ENCODE measurements at regions not wholly inside any gene's neighbourhood (a gene's known extent, or its start where the extent isn't known, plus 50 kb on each side); places are given as distances from the start of the nearest gene placed in this dataset.

DNA sequence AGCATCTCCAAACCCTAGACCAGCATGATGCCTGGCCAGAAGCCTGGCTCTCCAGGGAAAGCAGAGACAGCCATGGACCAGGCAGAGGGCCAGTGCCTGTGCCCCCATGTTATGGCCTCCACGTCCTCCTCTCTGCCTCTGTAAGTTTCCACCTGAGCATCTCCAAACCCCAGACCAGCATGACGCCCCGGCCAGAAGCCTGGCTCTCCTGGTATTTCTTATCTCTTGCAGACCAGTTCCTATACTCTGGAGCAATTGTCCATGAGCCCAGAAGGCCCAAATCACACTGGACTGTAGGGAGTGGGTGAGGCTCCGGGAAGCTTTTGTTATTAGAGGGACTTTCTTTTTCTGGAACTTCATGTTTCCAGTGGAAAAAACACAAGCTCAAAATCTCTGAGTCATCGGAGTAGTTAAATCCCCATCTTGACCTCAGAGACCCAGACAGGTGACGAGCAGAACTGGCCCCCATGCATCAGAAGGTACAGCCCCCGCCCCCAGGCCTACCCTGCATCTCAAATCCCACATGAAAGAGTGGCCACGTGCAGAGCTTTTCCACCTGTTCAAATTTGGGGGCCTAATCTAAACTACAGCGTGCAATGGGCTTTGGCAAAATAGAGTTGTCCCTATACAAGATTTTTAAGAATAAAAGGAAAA, 110.2 kb upstream of the FOXQ1 start:
- DNase-seq (ENCODE audit: low read depth in 2 of 3, low spot score in 2 of 3), result no peak

DNA sequence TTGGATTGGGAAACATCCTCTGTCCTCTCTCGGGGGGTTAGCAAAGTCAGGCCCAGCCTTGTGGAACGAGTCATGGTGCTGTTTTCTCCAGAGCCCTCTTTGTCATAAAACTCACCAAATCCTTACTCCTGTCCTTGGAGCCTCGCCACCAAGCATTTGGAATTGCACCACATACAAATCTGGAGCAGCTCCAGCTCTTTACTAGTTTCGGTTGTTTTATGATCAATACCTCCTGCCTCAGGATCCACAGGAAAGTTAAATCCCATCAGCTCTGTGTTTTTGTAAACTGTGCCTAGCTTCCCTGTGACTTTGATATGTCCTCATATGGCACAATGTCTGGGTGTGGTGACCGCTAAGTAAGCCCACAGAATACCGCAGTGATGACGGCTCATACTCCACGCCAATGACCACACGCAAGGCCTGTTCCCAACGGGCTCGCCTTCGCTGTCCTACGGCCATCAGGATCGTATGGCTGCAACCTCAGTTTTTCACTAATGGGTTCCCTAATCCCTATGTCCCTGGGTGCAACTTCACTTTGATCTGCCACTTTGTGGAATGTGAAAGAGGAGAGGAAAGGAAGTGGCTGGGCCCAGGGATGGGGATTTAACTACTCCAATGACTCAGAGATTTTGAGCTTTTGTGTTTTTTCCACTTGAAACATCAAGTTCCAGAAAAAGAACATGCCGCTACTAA, 111.3 kb upstream of the FOXQ1 start:
- no peak for DNase-seq (ENCODE audit: low read depth in 2 of 3, low spot score in 2 of 3)

DNA sequence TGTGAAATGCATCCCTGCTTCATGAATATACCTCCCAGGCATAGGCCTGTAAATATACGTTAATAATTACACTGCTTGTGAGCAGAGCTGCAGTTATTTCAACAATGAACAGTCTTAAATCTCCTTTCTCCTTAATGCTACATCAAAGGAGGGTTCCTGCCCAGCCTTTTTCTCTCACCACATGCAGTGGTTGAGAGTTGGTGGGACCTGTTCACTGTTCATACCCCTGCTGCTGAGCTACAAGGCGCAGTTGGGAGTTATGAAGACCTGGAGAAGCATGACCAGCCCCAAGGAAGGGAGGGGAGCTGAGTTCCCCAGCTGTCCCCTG, 111.9 kb upstream of the FOXQ1 start:
- no peak for DNase-seq (ENCODE audit: low read depth in 2 of 3, low spot score in 2 of 3)

DNA sequence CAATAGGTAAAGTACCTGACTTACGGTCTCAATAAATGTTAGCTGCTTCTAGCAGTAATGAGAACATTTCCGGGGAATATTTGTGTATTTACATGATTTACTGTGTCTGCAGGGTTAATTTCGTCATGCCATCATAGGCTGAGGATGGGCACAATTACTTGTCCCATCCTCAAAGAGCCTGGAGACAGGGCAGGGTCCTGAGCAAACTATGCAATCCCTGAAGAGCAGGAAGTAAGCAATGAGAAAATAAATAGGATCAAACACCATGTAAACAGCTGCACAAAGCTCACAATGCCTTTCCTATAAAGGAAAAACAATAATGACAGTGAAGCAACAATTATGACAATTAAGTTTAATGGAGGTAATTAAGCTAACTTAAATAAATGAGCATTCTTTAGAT, 114.6 kb upstream of the FOXQ1 start:
- DNase-seq (ENCODE audit: low read depth in 2 of 3, low spot score in 2 of 3), result no peak

DNA sequence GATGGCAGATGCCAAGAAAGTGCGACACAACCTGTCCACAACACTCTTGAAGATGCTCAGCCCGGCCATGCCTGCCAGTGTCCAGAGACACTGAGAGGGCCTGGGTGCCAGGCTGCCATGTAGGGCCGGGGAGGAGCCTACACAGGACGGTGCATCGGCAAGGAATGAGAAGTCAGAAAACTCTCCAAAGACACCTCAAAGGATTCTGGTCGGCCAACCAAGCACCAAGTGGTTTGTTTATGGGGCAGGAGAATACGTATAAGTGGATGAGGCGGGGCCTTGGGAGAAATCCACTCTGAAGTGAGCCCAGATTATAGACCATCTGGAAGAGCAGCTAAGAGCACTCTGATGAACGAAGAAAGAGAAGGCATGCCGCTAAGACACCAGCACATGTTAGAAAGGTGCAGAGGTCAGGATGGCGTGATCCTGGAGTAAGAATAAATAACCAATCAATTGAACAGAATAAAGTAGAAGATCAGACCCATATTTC, 120.7 kb upstream of the FOXQ1 start:
- no peak for DNase-seq (ENCODE audit: low read depth in 2 of 3, low spot score in 2 of 3)

DNA sequence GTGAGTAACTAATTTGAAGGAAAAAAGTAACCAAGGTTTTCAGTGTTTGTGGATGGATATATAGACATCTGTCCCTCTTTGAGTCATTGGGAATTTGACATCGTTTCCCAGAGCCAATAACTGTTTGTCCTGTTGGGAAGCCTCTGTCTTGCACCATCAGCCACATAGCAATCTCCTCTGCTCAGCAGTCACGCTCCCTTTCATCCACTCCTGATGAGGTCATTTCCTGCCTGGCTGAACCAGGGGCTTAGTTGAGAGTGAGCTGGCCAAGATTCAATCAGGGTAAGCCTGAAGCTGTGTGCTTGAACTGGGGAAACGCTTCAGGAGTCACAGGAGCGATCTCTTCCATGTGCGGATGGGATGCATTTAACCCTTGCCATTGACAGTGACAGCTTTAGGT, 121.5 kb upstream of the FOXQ1 start:
- no peak for DNase-seq (ENCODE audit: low read depth in 2 of 3, low spot score in 2 of 3)

DNA sequence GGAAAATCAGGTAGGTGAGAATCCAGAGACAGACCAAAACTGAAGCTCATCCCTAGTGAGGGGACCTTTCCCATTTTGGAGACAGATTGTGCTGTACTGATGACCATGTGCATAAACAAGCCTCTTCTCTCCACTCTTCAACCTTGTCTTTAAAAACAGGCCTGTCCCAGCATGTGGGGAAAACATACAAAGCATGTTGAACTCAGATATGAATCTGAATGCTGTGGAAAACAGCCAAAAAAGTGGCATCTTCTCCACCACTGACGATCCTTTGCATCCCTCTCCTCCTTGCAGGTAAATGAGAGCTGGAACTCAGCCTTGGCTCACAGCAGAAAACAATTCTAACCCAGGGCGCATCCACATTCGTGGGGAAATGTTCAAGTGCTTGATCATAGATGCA, 123.7 kb upstream of the FOXQ1 start:
- no peak for DNase-seq (ENCODE audit: low read depth in 2 of 3, low spot score in 2 of 3)

DNA sequence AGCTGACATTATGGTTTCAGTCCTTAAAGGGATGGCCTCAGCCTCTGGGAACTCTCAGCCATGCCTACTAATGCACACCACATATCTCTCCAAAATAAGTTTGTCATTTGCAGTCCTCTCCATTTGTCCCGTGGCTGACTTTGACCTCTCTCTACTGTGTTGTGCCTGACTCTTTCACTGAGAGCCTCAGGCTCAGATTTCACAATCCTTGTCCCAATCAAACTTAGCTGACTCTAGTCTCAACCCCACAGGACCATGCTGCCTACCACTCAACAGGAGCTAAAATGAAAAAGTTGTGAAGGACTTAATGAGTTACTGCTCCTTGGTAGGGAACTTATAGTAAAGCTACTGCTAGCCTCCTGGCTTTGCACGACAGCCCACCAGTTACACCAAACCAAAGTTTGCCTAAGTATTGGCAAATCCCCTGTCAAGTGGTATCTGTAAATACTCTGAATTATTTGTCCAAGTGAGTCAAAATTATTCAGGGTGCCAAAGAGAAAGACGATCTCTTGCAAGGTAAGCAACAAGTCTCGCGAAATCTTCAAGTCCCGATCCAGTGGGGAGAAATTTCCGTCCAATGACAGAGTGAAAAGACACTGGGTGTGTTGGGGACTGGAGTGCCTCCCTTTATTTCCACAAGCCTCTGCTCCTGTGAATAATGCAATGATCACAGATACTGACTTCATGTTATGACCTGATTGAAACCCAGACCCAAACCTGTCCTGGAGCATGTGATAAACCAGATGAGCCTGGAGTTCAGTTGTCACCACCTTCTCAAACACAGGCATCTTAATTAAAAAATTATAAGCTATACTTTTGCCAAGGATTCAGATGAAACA, 124.4 kb upstream of the FOXQ1 start:
- DNase-seq (ENCODE audit: low read depth in 2 of 3, low spot score in 2 of 3), result no peak

DNA sequence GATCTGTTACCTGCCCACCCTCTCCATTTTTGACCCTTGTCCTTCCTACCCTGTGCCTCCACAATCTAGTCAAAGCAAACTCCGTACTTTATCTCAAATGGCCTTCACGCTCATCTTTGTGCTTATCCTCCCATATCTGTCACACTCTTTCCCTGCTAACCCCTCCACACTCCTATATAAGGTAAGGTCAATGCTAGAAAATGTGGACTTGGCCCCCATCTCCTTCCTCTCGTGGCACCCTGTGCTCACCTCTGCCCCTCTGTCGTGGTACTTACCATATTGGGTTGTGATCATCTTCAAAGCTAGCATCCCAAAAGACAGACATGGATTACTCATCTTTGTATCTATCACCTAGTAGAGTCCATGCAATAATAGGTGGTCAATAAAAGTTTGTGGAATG, 127.6 kb upstream of the FOXQ1 start:
- no peak for DNase-seq (ENCODE audit: low read depth in 2 of 3, low spot score in 2 of 3)

DNA sequence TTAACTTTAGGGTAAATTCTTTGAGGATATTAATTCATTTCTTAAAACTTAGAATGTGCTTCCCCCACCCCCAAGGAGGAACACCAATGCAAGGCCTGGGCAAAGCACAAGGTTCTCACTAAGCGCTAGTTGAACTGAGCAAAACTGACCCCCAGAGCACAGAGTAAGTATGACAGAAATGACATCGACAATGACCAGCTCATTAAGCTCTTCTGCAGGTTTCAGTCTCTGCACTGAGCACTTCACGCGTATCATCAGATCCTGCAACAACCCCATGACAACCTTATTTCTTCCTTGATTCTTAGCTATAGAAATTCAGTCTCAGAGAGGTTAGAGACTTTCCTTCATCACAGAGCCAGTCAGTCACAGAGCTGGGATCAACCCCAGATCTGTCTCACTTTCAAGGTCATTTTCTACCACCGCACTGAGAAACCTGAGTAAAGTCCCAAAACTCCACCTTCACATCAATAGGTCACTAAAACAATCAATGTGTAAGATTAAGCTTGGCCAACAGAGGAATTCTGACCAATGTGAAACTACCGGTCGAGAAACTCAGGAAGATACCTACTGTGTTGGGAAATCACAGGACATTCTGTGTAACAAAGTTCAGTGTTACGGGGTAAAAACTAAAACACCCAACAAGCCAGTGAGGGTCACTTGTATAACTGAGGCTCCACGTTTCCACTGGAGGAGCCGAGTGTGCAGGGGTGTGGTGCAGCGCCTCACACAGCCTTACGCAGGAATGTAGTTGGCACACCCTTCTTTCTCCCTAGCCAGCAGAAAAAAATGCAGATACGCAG, 129.0 kb upstream of the FOXQ1 start:
- no peak for DNase-seq (ENCODE audit: low read depth in 2 of 3, low spot score in 2 of 3)

DNA sequence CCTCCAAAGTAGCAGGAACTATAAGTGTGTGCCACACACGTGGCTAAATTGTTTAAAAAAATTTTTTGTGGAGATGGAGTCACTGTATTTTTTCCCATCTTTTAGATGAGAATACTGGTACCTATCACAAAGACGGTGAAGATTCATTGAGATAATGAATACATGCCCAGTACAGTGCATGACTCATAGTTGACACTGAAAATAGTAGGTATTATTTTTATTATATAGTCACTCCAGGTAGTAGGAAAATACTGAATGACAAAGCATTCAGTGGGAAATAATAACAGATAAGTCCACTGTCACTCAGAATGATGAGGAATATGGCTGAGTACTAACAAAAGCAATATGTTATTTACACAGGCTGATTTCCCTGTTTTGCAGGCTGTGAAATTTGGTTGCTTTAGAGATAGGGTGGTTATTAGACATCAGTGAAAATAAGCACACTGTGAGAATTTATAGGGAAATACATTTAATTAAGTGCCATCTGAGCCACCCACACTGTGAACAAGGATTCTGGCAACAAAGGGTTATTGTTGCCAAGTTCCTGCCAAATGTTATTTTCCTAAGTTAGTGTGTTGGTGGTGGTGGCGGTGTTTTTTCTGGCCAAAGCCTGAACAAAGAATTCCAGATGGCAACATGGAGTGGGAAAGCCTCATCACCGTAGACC, 129.8 kb upstream of the FOXQ1 start:
- no peak for DNase-seq (ENCODE audit: low read depth in 2 of 3, low spot score in 2 of 3)

DNA sequence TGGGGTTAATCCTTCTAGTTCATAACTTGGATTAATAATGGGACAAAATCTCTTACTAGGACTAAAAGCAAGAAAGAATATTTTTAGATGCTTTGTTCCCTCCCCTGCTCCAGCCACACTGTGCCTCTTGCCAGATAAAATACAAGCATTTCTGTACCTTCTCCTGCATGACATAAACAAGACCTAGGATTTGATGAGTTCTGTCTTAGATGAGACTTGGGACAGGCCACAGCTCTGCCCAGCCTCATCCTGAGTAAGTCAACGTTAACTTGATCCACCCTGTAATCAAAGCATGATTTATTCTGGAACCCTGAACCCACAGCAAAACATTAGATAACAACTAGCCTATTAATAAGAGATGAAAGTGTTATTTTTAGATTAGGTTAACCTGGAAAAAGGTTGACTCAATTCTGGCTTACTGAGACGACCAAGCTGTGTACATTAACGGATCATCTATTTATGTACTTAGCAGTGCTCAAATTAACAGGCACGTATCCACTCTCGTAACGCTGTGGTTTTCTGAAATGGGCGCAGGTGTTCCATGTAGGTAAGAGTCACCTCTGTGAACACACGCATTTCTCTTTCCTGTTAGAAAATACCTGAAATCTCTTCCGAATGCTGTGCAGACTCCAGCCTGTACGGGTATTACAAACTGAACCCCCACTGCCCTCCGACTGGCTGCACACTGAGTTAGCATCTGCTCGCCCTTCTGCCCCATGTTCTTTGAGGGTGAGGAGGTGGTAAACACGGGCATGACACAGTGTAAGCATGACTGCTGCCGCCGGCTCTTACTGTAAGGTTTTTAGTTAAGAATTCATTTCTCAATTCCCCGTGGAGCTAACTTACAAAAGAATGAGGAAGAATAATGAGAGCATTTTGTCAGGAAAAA, 132.1 kb upstream of the FOXQ1 start:
- DNase-seq (ENCODE audit: low read depth in 2 of 3, low spot score in 2 of 3), result no peak

DNA sequence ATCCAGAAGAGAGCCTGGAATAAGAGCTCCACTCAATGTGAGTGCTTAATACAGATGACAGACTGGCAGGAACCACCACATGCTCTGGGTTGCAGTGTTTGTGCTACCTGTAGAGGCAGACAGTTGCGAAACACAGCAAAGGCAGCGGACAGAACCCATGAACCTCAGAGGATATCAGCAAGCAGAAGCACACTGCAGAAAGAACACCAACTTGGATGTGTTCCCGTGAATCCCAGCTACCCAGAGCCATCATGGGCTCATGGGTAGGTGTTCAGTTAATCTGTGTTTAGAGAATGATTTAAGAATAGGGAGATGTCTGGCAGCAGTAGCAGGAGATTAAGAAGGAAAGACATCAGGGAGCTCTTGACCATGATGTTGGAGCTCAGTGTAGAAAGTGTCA, 133.3 kb upstream of the FOXQ1 start:
- DNase-seq (ENCODE audit: low read depth in 2 of 3, low spot score in 2 of 3), result no peak

DNA sequence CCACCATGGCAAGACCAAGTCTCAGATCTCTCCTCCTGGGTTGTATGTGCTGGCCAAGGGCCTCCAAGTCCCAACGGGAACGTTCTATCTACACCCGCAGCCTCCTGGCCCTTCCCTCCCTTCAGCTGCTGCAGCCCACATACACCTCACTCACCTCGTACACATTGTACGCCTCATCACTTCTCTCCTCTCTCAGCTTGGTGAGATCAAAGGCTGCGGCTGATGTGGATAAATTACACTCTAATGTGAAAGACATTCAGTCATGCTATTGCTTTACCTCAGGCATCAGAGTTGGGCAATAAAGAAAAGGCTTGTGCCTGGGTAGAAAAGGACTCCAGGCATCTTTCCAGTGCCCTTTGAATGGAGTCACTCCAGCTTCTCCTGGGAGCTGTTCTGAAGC, 135.3 kb upstream of the FOXQ1 start:
- no peak for DNase-seq (ENCODE audit: low read depth in 2 of 3, low spot score in 2 of 3)

DNA sequence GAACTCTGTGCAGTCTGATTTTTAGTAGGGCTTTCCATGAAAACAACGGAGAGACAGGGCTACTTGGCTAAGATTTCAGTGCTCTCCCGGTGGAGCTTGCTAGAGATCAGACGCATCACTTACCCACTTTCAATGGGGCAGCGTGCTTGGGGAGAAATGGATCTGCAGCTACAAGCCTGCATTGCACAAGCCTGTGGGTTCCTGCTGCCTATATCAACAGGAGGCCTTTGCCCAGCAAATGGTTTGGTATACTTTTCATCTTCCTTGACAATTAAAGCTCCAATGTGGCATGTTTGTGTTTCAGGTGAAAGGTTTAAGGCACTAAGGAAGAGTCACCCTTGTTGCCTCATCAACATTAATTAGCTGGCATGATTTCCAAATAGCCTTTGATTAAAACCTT, 136.0 kb upstream of the FOXQ1 start:
- no peak for DNase-seq (ENCODE audit: low read depth in 2 of 3, low spot score in 2 of 3)

DNA sequence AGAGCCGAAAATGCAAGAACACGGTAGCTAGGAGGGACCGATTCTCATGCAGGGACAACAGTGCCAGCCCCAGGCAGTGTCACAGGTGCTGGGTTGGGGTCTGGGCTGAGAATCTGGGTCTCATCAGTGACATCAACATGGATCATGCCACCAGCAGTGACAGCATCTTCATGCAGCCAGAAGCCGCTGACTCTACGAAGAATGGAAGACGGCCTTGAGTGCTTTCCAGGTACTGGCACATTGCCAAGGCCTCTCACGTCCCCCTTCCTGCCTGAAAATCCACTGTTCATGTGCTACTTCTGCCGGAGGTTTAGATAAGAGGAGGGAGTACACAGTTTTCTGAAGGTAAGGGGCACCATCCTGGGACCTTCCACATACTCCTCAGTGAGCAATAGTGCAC, 141.1 kb upstream of the FOXQ1 start:
- no peak for DNase-seq (ENCODE audit: low read depth in 2 of 3, low spot score in 2 of 3)

DNA sequence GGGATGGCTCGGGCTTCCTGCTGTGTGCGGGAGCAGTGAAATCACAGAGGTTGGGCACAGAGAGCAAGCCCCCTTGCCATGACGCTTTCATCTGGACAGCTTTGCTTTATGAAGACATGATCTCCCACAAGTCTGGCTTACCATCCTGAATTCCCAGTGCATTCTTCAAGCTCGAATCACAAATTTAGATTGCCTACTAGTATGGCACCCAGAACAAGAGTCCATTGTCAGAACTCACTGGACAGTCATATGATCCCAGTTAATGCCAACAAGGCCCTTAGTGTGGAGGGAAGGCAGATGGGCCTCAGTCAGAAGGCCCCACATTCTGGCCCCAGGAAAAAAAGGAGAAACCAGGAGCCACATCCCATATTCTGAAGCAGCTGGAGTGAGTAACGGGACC, 147.3 kb upstream of the FOXQ1 start:
- no peak for DNase-seq (ENCODE audit: low read depth in 2 of 3, low spot score in 2 of 3)

DNA sequence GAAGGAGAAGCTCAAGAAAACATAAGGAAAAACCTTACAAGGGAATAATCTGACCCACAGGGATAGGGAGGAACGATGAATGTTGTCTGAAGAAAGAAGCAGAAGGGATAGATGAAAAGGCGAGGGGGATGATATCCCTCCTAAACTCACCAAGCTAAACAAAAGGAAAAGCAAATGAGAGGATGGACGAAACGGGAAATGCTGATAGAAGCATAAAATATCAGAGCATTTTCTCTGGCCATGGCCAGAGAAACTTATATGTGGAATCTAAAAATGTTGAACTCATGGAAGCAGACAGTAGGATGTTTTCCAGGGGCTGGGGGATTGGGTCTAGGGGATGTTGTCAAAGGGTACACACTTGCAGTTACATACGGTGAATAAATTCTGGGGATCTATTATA, 148.4 kb upstream of the FOXQ1 start:
- no peak for DNase-seq (ENCODE audit: low read depth in 2 of 3, low spot score in 2 of 3)

DNA sequence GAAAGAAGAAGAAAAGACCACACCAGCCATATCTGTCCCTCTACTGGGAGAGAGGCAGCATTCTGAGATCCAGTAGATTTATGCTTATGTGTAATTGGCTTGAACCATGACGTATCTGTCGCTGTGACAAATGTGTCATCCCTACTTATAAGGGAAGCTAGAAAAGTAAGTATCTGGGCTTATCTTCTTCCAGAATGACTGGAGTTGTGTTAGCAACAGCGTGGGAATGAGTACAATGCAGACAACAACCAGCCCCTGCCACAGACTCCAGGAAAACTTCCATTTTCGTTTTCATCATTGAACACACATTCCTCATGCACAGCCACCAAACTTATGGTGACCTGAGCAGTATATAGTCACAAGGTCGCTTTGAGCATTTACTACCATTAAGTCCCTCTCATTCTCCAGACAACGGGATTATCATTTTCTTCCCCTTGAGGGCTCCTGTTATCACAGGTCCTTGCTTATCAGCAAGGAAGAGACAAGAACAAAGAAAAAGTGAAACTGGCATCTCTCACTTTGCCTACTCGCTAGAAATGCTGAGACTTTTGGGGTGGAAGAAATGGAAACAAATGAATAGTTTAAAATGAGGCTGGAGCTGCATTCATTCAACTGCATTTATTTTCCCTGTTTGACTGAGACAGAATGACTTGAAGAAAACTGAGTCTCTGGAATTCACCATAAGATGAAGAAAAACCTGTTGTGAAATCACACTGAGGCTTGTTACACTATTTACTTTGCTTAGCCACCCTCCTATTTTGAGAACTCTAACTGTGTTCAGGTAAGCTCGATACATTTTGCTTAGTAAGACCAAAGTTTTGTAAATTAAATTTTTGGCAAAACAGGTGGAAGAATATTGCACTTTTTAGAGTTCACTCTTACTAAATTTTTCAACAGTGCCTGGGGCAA, 149.3 kb upstream of the FOXQ1 start:
- DNase-seq (ENCODE audit: low read depth in 2 of 3, low spot score in 2 of 3), result no peak
